ENCODE measurements at regions not wholly inside any gene's neighbourhood (a gene's known extent, or its start where the extent isn't known, plus 50 kb on each side); places are given as distances from the start of the nearest gene placed in this dataset.

DNA sequence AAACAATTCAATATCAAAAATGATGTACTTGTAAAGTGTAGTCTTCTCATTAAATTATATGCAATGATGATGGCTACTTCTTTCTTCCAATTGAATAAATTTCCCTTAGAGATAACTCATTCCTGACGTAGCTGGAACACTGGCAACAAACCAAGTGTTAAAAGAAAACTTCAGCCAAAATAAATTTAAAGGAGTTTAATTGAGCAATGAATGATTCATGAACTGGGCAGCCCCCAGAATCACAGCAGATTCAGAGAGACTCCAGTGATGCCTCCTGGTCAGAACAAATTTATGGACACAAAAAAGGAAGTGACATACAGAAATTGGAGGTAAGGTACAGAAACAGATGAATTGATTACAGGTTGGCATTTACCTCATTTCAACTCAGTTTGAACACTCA is 276.5 kb downstream of the DSC3 start:
- Histone ChIP-seq H3K9me3 (no peaks in the 10 kb centered on the region), H3K27me3 (no peaks in the 10 kb centered on the region), H3K27ac (no peak overlapping the region), H3K4me3 (no peak overlapping the region), H3K4me1 (no peaks in the 10 kb centered on the region), H3K36me3 (no peaks in the 10 kb centered on the region)
- intact Hi-C loops (cut with DNase I; ENCODE audit: low total_unique reads) = no loop called here
- no peak for DNase-seq
- TF ChIP-seq, protein P1, sequence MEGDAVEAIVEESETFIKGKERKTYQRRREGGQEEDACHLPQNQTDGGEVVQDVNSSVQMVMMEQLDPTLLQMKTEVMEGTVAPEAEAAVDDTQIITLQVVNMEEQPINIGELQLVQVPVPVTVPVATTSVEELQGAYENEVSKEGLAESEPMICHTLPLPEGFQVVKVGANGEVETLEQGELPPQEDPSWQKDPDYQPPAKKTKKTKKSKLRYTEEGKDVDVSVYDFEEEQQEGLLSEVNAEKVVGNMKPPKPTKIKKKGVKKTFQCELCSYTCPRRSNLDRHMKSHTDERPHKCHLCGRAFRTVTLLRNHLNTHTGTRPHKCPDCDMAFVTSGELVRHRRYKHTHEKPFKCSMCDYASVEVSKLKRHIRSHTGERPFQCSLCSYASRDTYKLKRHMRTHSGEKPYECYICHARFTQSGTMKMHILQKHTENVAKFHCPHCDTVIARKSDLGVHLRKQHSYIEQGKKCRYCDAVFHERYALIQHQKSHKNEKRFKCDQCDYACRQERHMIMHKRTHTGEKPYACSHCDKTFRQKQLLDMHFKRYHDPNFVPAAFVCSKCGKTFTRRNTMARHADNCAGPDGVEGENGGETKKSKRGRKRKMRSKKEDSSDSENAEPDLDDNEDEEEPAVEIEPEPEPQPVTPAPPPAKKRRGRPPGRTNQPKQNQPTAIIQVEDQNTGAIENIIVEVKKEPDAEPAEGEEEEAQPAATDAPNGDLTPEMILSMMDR (IDR thresholded peaks at IDR 0.05) = no peak

DNA sequence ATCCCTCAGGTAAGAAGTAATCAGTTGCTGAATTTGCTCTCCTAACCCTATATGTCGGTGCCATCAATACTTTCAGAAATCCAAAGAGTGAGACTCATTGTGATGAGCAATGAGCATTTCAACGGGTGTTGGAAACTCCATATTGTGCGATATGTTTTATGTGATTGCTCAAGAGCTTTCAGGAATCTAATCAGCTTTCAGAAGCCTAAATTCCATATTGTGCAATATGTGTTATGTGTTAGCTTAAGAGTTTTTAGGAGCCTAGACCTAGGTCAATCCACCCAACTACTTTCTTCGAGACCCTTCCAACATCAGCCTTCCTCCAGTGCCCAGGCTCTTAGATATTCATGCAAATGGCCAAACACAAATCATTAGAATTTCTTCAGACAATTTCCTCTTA is 277.3 kb downstream of the DSC3 start:
- H3K4me3 ChIP-seq = no peak overlapping the region
- no peaks in the 10 kb centered on the region for H3K9me3 ChIP-seq
- DNase-seq = no peak
- no peaks in the 10 kb centered on the region for H3K27me3 ChIP-seq
- H3K4me1 ChIP-seq = no peaks in the 10 kb centered on the region
- intact Hi-C loops (cut with DNase I; ENCODE audit: low total_unique reads) = no loop called here
- H3K27ac ChIP-seq = no peak overlapping the region
- TF ChIP-seq, protein P1 (IDR thresholded peaks at IDR 0.05) = no peak
- no peaks in the 10 kb centered on the region for H3K36me3 ChIP-seq

DNA sequence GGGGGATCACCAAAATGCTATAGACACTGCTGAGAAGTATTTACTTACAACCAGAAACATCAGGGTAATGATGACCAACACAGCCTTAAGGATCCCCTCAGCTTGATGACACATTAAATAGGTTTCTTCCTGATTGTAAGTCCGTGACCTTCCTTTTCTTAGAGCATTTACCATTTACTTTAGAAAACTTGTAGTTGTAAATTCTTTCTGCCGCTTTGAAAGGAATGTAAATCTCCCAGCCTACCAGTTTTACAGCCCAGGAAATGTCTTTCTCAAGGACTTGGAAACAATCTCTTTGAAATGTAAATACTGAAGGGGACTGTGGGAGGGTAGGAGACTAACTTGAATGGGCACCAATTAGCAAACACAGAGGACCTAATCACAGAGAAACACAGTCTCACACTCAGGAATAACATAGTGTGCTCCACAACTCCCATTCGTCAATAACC is 278.6 kb downstream of the DSC3 start:
- no peak for DNase-seq
- Histone ChIP-seq H3K27ac (no peak overlapping the region), H3K4me1 (no peaks in the 10 kb centered on the region), H3K4me3 (no peak overlapping the region), H3K36me3 (no peaks in the 10 kb centered on the region), H3K9me3 (no peaks in the 10 kb centered on the region), H3K27me3 (no peaks in the 10 kb centered on the region)
- TF ChIP-seq, protein P1 (IDR thresholded peaks at IDR 0.05) = no peak
- intact Hi-C loops (cut with DNase I; ENCODE audit: low total_unique reads) = no loop called here

DNA sequence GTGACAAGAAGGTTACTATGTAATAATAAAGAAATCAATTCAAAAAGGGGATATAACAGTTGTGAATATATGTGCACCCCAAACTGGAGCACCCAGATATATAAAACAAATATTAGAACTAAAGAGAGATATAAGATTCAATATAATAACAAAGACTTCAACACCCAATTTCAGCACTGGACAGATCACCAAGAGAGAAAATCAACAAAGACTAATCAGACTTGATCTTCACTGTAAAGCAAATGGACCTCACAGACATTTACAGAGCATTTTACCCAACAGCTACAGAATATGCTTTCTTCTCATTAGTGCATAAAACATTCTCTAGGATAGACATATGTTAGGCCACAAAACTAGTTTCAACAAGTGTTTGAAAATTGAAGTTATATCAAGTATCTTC is 287.7 kb downstream of the DSC3 start:
- H3K4me3 ChIP-seq = no peak overlapping the region
- intact Hi-C loops (cut with DNase I; ENCODE audit: low total_unique reads) = no loop called here
- no peaks in the 10 kb centered on the region for H3K9me3 ChIP-seq
- no peaks in the 10 kb centered on the region for H3K4me1 ChIP-seq
- H3K27me3 ChIP-seq = no peaks in the 10 kb centered on the region
- H3K27ac ChIP-seq = no peak overlapping the region
- TF ChIP-seq, protein P1 (IDR thresholded peaks at IDR 0.05) = no peak
- DNase-seq = no peak
- H3K36me3 ChIP-seq = no peaks in the 10 kb centered on the region

DNA sequence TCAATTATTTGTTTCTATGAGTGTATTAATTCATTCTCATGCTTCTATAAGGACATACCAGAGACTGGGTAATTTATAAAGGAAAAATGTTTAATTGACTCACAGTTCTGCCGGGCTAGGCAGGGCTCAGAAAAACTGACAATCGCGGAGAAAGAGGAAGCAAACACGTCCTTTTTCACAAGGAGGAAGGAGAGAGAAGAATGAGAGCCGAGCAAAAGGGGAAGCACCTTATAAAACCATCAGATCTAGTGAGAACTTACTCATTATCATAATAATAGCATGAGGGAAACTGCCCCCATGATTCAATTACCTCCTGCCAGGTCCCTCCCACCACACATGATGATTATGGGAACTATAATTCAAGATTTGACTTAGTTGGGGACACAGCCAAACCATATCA is 294.0 kb downstream of the DSC3 start:
- H3K27ac ChIP-seq = no peak overlapping the region
- H3K9me3 ChIP-seq = no peaks in the 10 kb centered on the region
- H3K4me1 ChIP-seq = no peaks in the 10 kb centered on the region
- intact Hi-C loops (cut with DNase I; ENCODE audit: low total_unique reads) = no loop called here
- H3K36me3 ChIP-seq = no peaks in the 10 kb centered on the region
- DNase-seq = no peak
- TF ChIP-seq, protein P1 (IDR thresholded peaks at IDR 0.05) = no peak
- no peaks in the 10 kb centered on the region for H3K27me3 ChIP-seq
- H3K4me3 ChIP-seq = no peak overlapping the region

DNA sequence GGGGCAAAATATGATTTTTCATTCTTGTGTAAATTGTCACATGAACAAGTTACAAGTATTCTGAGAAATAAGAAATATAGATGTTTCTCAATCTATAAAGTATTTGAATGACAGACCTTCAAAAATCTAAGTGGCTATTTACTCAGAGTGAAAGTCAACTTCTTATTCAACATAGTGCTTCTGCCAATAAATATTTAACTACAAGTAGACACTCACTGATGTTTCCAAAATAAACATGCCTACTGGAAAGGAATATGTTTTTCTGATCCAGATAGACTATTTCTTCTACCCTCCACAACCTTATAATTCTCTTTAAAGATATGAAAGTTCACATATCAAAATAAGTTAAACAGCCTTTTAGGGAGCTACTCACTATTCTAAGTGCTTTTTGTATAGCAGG is 296.3 kb downstream of the DSC3 start:
- no peak for DNase-seq
- H3K4me1 ChIP-seq = no peaks in the 10 kb centered on the region
- intact Hi-C loops (cut with DNase I; ENCODE audit: low total_unique reads) = no loop called here
- H3K4me3 ChIP-seq = no peak overlapping the region
- H3K27me3 ChIP-seq = no peaks in the 10 kb centered on the region
- H3K36me3 ChIP-seq = no peaks in the 10 kb centered on the region
- H3K27ac ChIP-seq = no peak overlapping the region
- no peaks in the 10 kb centered on the region for H3K9me3 ChIP-seq
- TF ChIP-seq, protein P1 (IDR thresholded peaks at IDR 0.05) = no peak

Data from tibial artery (tissue), 4 donors.